ENCODE measurements at regions not wholly inside any gene's neighbourhood (a gene's known extent, or its start where the extent isn't known, plus 50 kb on each side); places are given as distances from the start of the nearest gene placed in this dataset.

DNA sequence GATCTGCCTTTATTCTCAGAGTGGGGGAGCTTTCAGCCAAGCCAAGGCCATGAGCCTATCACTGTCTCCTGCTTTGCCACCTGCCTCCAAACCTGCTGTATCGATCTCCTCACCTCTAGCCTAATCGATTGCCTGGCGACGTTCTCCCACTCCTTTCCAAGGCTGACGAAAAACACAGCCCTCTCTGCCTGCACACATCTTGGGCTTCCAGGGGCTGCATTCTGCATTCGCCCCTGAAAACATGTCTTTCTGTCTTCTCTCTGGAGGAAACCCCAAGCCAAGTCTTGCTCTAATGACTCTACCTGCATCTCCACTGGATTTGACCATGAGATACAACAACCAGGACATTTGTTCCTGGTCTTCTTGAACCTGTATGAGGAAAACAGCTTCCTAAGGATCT lies 540.7 kb downstream of the BCL11B start:
- Mint-ChIP-seq H3K4me3 (ENCODE audit: unreplicated experiment) (no peak overlapping the region), H3K4me1 (ENCODE audit: low read depth, unreplicated experiment) (no peaks in the 10 kb centered on the region), H3K27ac (ENCODE audit: unreplicated experiment) (no peak overlapping the region), H3K9me3 (ENCODE audit: unreplicated experiment) (peaks cover 19% of the 10 kb centered on the region), H3K36me3 (ENCODE audit: insufficient read depth, unreplicated experiment) (no peaks in the 10 kb centered on the region), H3K27me3 (ENCODE audit: insufficient read depth, unreplicated experiment) (peaks cover 3% of the 10 kb centered on the region)
- TF ChIP-seq, protein P1, sequence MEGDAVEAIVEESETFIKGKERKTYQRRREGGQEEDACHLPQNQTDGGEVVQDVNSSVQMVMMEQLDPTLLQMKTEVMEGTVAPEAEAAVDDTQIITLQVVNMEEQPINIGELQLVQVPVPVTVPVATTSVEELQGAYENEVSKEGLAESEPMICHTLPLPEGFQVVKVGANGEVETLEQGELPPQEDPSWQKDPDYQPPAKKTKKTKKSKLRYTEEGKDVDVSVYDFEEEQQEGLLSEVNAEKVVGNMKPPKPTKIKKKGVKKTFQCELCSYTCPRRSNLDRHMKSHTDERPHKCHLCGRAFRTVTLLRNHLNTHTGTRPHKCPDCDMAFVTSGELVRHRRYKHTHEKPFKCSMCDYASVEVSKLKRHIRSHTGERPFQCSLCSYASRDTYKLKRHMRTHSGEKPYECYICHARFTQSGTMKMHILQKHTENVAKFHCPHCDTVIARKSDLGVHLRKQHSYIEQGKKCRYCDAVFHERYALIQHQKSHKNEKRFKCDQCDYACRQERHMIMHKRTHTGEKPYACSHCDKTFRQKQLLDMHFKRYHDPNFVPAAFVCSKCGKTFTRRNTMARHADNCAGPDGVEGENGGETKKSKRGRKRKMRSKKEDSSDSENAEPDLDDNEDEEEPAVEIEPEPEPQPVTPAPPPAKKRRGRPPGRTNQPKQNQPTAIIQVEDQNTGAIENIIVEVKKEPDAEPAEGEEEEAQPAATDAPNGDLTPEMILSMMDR (IDR thresholded peaks at IDR 0.05; ENCODE audit: insufficient read depth in 1 of 2, low read depth in 1 of 2, low read length in 1 of 2, severe bottlenecking in 1 of 2, unreplicated experiment in 1 of 2): no peak
- no TSS peak for BruUV-seq (replicated peaks)
- DNase-seq: no peak
- POLR2A ChIA-PET: no interaction called here
- intact Hi-C loops (cut with micrococcal nuclease; ENCODE audit: unreplicated experiment): no loop called here
- no peaks in the 10 kb centered on the region for H3K4me1 ChIP-seq
- no peaks in the 10 kb centered on the region for H3K36me3 ChIP-seq (ENCODE audit: control insufficient read depth, insufficient read depth, low read length)
- CTCF ChIA-PET: no interaction called here
- no peak overlapping the region for H3K4me3 ChIP-seq (ENCODE audit: low read depth, low read length)
- no peaks in the 10 kb centered on the region for H3K9me3 ChIP-seq
- no peaks in the 10 kb centered on the region for H3K27me3 ChIP-seq (replicated peaks; ENCODE audit: control insufficient read depth, insufficient read depth, low read length)

DNA sequence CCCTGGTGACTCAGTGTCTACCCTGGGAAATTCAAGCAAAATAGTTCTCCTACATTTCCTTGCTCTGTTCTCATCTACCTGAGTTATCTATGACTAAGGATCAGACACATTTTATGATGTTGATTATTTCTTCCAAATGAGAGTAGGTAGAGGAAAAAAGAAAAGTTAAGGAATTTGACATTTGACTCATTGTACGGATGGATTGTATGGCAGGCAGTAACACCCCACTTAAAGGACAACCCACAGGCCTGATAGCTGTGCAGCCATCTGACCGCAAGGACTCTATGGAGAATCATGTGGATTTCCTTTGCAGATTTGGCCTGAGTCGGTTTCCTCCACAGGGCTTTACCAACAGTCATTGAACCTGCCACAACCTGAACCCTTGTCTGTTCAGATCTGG lies 540.3 kb downstream of the BCL11B start:
- no peak for DNase-seq

DNA sequence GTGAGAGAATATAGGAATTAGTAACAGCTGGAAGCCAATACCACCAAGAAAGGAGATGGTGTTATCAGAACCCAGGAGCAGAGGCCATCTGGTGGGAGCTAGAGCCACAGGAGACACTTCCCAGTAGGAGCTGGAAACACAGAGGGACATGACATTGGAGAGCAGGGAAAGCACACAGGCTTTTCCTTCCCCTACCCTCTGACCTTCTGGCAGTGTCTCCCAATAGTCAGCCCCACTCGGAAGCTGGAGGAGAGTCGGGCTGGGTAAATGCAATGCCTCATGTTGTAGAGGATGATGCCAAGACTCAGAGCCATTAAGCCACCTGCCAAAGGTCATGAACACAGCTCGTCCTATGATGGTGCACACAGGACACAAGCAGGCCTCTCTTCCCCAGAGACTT lies 538.5 kb downstream of the BCL11B start:
- Histone ChIP-seq H3K36me3 (ENCODE audit: control insufficient read depth, insufficient read depth, low read length) (no peaks in the 10 kb centered on the region), H3K27me3 (replicated peaks; ENCODE audit: control insufficient read depth, insufficient read depth, low read length) (no peaks in the 10 kb centered on the region), H3K9me3 (no peaks in the 10 kb centered on the region), H3K4me3 (ENCODE audit: low read depth, low read length) (no peak overlapping the region), H3K4me1 (no peaks in the 10 kb centered on the region)
- intact Hi-C loops (cut with micrococcal nuclease; ENCODE audit: unreplicated experiment): no loop called here
- Mint-ChIP-seq H3K4me3 (ENCODE audit: unreplicated experiment) (no peak overlapping the region), H3K36me3 (ENCODE audit: insufficient read depth, unreplicated experiment) (no peaks in the 10 kb centered on the region), H3K4me1 (ENCODE audit: low read depth, unreplicated experiment) (no peaks in the 10 kb centered on the region), H3K27ac (ENCODE audit: unreplicated experiment) (no peak overlapping the region), H3K27me3 (ENCODE audit: insufficient read depth, unreplicated experiment) (peaks cover 3% of the 10 kb centered on the region), H3K9me3 (ENCODE audit: unreplicated experiment) (peaks cover 19% of the 10 kb centered on the region)
- CTCF ChIA-PET: no interaction called here
- no TSS peak for BruUV-seq (replicated peaks)
- POLR2A ChIA-PET: no interaction called here
- TF ChIP-seq, protein P1 (IDR thresholded peaks at IDR 0.05; ENCODE audit: insufficient read depth in 1 of 2, low read depth in 1 of 2, low read length in 1 of 2, severe bottlenecking in 1 of 2, unreplicated experiment in 1 of 2): no peak
- no peak for DNase-seq

More for the DNA sequence above, 540.3 kb downstream of the BCL11B start:
- TF ChIP-seq, protein P1 (IDR thresholded peaks at IDR 0.05; ENCODE audit: insufficient read depth in 1 of 2, low read depth in 1 of 2, low read length in 1 of 2, severe bottlenecking in 1 of 2, unreplicated experiment in 1 of 2): no peak
- Mint-ChIP-seq H3K9me3 (ENCODE audit: unreplicated experiment) (peaks cover 19% of the 10 kb centered on the region), H3K27me3 (ENCODE audit: insufficient read depth, unreplicated experiment) (peaks cover 3% of the 10 kb centered on the region), H3K4me3 (ENCODE audit: unreplicated experiment) (no peak overlapping the region), H3K36me3 (ENCODE audit: insufficient read depth, unreplicated experiment) (no peaks in the 10 kb centered on the region), H3K27ac (ENCODE audit: unreplicated experiment) (no peak overlapping the region), H3K4me1 (ENCODE audit: low read depth, unreplicated experiment) (no peaks in the 10 kb centered on the region)
- Histone ChIP-seq H3K27me3 (replicated peaks; ENCODE audit: control insufficient read depth, insufficient read depth, low read length) (no peaks in the 10 kb centered on the region), H3K9me3 (no peaks in the 10 kb centered on the region), H3K36me3 (ENCODE audit: control insufficient read depth, insufficient read depth, low read length) (no peaks in the 10 kb centered on the region), H3K4me3 (ENCODE audit: low read depth, low read length) (no peak overlapping the region), H3K4me1 (no peaks in the 10 kb centered on the region)
- BruUV-seq (replicated peaks): no TSS peak
- intact Hi-C loops (cut with micrococcal nuclease; ENCODE audit: unreplicated experiment): no loop called here
- CTCF ChIA-PET: no interaction called here
- POLR2A ChIA-PET: no interaction called here

Measured in Caco-2 (cell line).